Stimulated activated CD4-positive, alpha-beta T cell treated with anti-CD3 and anti-CD28 coated beads, Interleukin-4, amount 100 ng/mL, for 48 hours (primary cell): ENCODE measurements at regions not wholly inside any gene's neighbourhood (a gene's known extent, or its start where the extent isn't known, plus 50 kb on each side); places are given as distances from the start of the nearest gene placed in this dataset.
"Not testable (repeated sequence)": the region's sequence is repeated elsewhere in the genome, so short reads cannot be mapped to it uniquely, and the experiment has no call there.

Source experiments
- DNase-seq, 2 donors: peaks; one replicate each; pipeline ENCODE4 v3.0.0-alpha.2; 2020; ENCODE audit warnings: low read depth in 2 of 2

GRCh38 chr5:166287866-166288265, 2003.6 kb upstream of the WWC1 start:
- no peak for DNase-seq

- not testable (repeated sequence) for DNase-seq
These were observed 1999.6 kb upstream of the WWC1 start for GRCh38 chr5:166291800-166292199.

GRCh38 chr5:166293892-166294291, 1997.6 kb upstream of the WWC1 start:
- DNase-seq: no peak

GRCh38 chr5:166302166-166302565, 1989.3 kb upstream of the WWC1 start:
- no peak for DNase-seq

- DNase-seq: no peak
These were observed 1974.0 kb upstream of the WWC1 start for GRCh38 chr5:166317425-166317824.

- no peak for DNase-seq
These were observed 1970.4 kb upstream of the WWC1 start for GRCh38 chr5:166320920-166321480.

GRCh38 chr5:166324372-166324771, 1967.1 kb upstream of the WWC1 start:
- DNase-seq: no peak

GRCh38 chr5:166329149-166329800, 1962.2 kb upstream of the WWC1 start:
- no peak for DNase-seq

- no peak for DNase-seq
These were observed 1961.4 kb upstream of the WWC1 start for GRCh38 chr5:166330036-166330435.

- DNase-seq: no peak
These were observed 1959.9 kb upstream of the WWC1 start for GRCh38 chr5:166331521-166331920.

- DNase-seq: no peak
These were observed 1952.6 kb upstream of the WWC1 start for GRCh38 chr5:166338801-166339200.

GRCh38 chr5:166340039-166340438, 1951.4 kb upstream of the WWC1 start:
- no peak for DNase-seq

GRCh38 chr5:166341740-166342337, 1949.6 kb upstream of the WWC1 start:
- DNase-seq: no peak

- DNase-seq: no peak
These were observed 1949.0 kb upstream of the WWC1 start for GRCh38 chr5:166342402-166342801.

GRCh38 chr5:166346726-166347374, 1944.6 kb upstream of the WWC1 start:
- DNase-seq: no peak

GRCh38 chr5:166349046-166349445, 1942.4 kb upstream of the WWC1 start:
- no peak for DNase-seq

- no peak for DNase-seq
These were observed 1937.9 kb upstream of the WWC1 start for GRCh38 chr5:166353580-166353979.

GRCh38 chr5:166354332-166354731, 1937.1 kb upstream of the WWC1 start:
- DNase-seq: no peak

GRCh38 chr5:166356096-166356495, 1935.3 kb upstream of the WWC1 start:
- no peak for DNase-seq

GRCh38 chr5:166358127-166358830, 1933.2 kb upstream of the WWC1 start:
- no peak for DNase-seq

- no peak for DNase-seq
These were observed 1928.2 kb upstream of the WWC1 start for GRCh38 chr5:166363087-166363760.

- DNase-seq: no peak
These were observed 1926.3 kb upstream of the WWC1 start for GRCh38 chr5:166365164-166365563.
